Middle frontal gyrus (tissue), 1 donor: ENCODE measurements at regions not wholly inside any gene's neighbourhood (a gene's known extent, or its start where the extent isn't known, plus 50 kb on each side); places are given as distances from the start of the nearest gene placed in this dataset.

Experiments used
- DNase-seq: peaks from one replicate; pipeline ENCODE4 v3.0.0-alpha.2; 2015; ENCODE audit warnings: low spot score; ENCODE audit errors: extremely low spot score

GRCh38 chr12:107521826-107522355 is 163.7 kb upstream of the PWP1 start:
- DNase-seq = no peak

GRCh38 chr12:107522692-107523477 is 162.7 kb upstream of the PWP1 start:
- DNase-seq = no peak

- no peak for DNase-seq
These were observed 161.6 kb upstream of the PWP1 start for GRCh38 chr12:107523775-107524535.

- no peak for DNase-seq
These were observed 160.4 kb upstream of the PWP1 start for GRCh38 chr12:107525063-107525718.

GRCh38 chr12:107525719-107526554 is 159.7 kb upstream of the PWP1 start:
- DNase-seq = no peak

- DNase-seq = no peak
These were observed 158.9 kb upstream of the PWP1 start for GRCh38 chr12:107526555-107527180.

- DNase-seq = no peak
These were observed 156.8 kb upstream of the PWP1 start for GRCh38 chr12:107528731-107529365.

- no peak for DNase-seq
These were observed 155.6 kb upstream of the PWP1 start for GRCh38 chr12:107529991-107530390.

GRCh38 chr12:107530701-107531100 is 154.9 kb upstream of the PWP1 start:
- no peak for DNase-seq

- DNase-seq = no peak
These were observed 152.4 kb upstream of the PWP1 start for GRCh38 chr12:107533218-107533617.

GRCh38 chr12:107536613-107537012 is 149.0 kb upstream of the PWP1 start:
- DNase-seq = no peak

GRCh38 chr12:107537464-107538119 is 148.0 kb upstream of the PWP1 start:
- no peak for DNase-seq

GRCh38 chr12:107539196-107539939 is 146.2 kb upstream of the PWP1 start:
- no peak for DNase-seq

GRCh38 chr12:107541001-107541705 is 144.4 kb upstream of the PWP1 start:
- no peak for DNase-seq

GRCh38 chr12:107543416-107543815 is 142.2 kb upstream of the PWP1 start:
- no peak for DNase-seq

GRCh38 chr12:107543841-107544240 is 141.8 kb upstream of the PWP1 start:
- DNase-seq = no peak

GRCh38 chr12:107544937-107545336 is 140.7 kb upstream of the PWP1 start:
- DNase-seq = peak; percentile 8

- no peak for DNase-seq
These were observed 139.8 kb upstream of the PWP1 start for GRCh38 chr12:107545737-107546353.
